ENCODE measurements at regions not wholly inside any gene's neighbourhood (a gene's known extent, or its start where the extent isn't known, plus 50 kb on each side); places are given as distances from the start of the nearest gene placed in this dataset.

- H2AFZ ChIP-seq (ENCODE audit: low read length) = no peak overlapping the region
- no peaks in the 10 kb centered on the region for H3K27me3 ChIP-seq (replicated peaks; ENCODE audit: insufficient read depth, low read length)
- TF ChIP-seq CTCF (IDR thresholded peaks at IDR 0.05; ENCODE audit: low read length) (no peak), EZH2 (optimal IDR thresholded peaks at IDR 0.05; ENCODE audit: low read depth, low read length) (no peak), EZH2phosphoT487 (IDR thresholded peaks at IDR 0.05; ENCODE audit: low read length) (no peak)
- H3K4me3 ChIP-seq (ENCODE audit: low read length) = no peak overlapping the region
- H4K20me1 ChIP-seq (ENCODE audit: insufficient read depth, low read length) = no peaks in the 10 kb centered on the region
- H3K27ac ChIP-seq (ENCODE audit: low read length) = no peak overlapping the region
- no peaks in the 10 kb centered on the region for H3K4me1 ChIP-seq (ENCODE audit: low read length)
- no peaks in the 10 kb centered on the region for H3K9me2 ChIP-seq (replicated peaks; ENCODE audit: insufficient read depth, low read length)
- no peak overlapping the region for H3K4me2 ChIP-seq (ENCODE audit: low read depth, low read length)
- H3K9me3 ChIP-seq (replicated peaks; ENCODE audit: insufficient read depth, low read length) = no peaks in the 10 kb centered on the region
- no peaks in the 10 kb centered on the region for H3K36me3 ChIP-seq (replicated peaks; ENCODE audit: insufficient read depth, low read length)
- no peak for DNase-seq
- no peaks in the 10 kb centered on the region for H3F3A ChIP-seq (ENCODE audit: insufficient read depth, low read length)
- no peak overlapping the region for H3K9ac ChIP-seq (ENCODE audit: low read length)
- H3K79me2 ChIP-seq (ENCODE audit: low read length) = no peaks in the 10 kb centered on the region
These were observed 250.0 kb downstream of the RFPL4B start for GRCh38 chr6:112597176-112597575.

- H3K4me2 ChIP-seq (ENCODE audit: low read depth, low read length) = no peak overlapping the region
- no peak for DNase-seq
- H3K27me3 ChIP-seq (replicated peaks; ENCODE audit: insufficient read depth, low read length) = no peaks in the 10 kb centered on the region
- no peak overlapping the region for H3K4me3 ChIP-seq (ENCODE audit: low read length)
- H3K36me3 ChIP-seq (replicated peaks; ENCODE audit: insufficient read depth, low read length) = no peaks in the 10 kb centered on the region
- H4K20me1 ChIP-seq (ENCODE audit: insufficient read depth, low read length) = no peaks in the 10 kb centered on the region
- H2AFZ ChIP-seq (ENCODE audit: low read length) = no peak overlapping the region
- no peaks in the 10 kb centered on the region for H3K9me3 ChIP-seq (replicated peaks; ENCODE audit: insufficient read depth, low read length)
- H3K27ac ChIP-seq (ENCODE audit: low read length) = no peak overlapping the region
- no peaks in the 10 kb centered on the region for H3K9me2 ChIP-seq (replicated peaks; ENCODE audit: insufficient read depth, low read length)
- TF ChIP-seq EZH2 (optimal IDR thresholded peaks at IDR 0.05; ENCODE audit: low read depth, low read length) (no peak), EZH2phosphoT487 (IDR thresholded peaks at IDR 0.05; ENCODE audit: low read length) (no peak), CTCF (IDR thresholded peaks at IDR 0.05; ENCODE audit: low read length) (no peak)
- no peaks in the 10 kb centered on the region for H3F3A ChIP-seq (ENCODE audit: insufficient read depth, low read length)
- no peak overlapping the region for H3K9ac ChIP-seq (ENCODE audit: low read length)
- H3K4me1 ChIP-seq (ENCODE audit: low read length) = no peaks in the 10 kb centered on the region
- no peaks in the 10 kb centered on the region for H3K79me2 ChIP-seq (ENCODE audit: low read length)
These were observed 253.0 kb downstream of the RFPL4B start for GRCh38 chr6:112600168-112600567.

GRCh38 chr6:112603726-112604125, 256.6 kb downstream of the RFPL4B start:
- no peaks in the 10 kb centered on the region for H3K9me2 ChIP-seq (replicated peaks; ENCODE audit: insufficient read depth, low read length)
- no peaks in the 10 kb centered on the region for H3K36me3 ChIP-seq (replicated peaks; ENCODE audit: insufficient read depth, low read length)
- no peak overlapping the region for H2AFZ ChIP-seq (ENCODE audit: low read length)
- H4K20me1 ChIP-seq (ENCODE audit: insufficient read depth, low read length) = no peaks in the 10 kb centered on the region
- no peaks in the 10 kb centered on the region for H3K9me3 ChIP-seq (replicated peaks; ENCODE audit: insufficient read depth, low read length)
- TF ChIP-seq CTCF (IDR thresholded peaks at IDR 0.05; ENCODE audit: low read length) (no peak), EZH2 (optimal IDR thresholded peaks at IDR 0.05; ENCODE audit: low read depth, low read length) (no peak), EZH2phosphoT487 (IDR thresholded peaks at IDR 0.05; ENCODE audit: low read length) (no peak)
- no peak overlapping the region for H3K9ac ChIP-seq (ENCODE audit: low read length)
- no peaks in the 10 kb centered on the region for H3K4me1 ChIP-seq (ENCODE audit: low read length)
- no peak overlapping the region for H3K4me2 ChIP-seq (ENCODE audit: low read depth, low read length)
- H3K79me2 ChIP-seq (ENCODE audit: low read length) = no peaks in the 10 kb centered on the region
- H3F3A ChIP-seq (ENCODE audit: insufficient read depth, low read length) = no peaks in the 10 kb centered on the region
- H3K4me3 ChIP-seq (ENCODE audit: low read length) = no peak overlapping the region
- H3K27me3 ChIP-seq (replicated peaks; ENCODE audit: insufficient read depth, low read length) = no peaks in the 10 kb centered on the region
- no peak overlapping the region for H3K27ac ChIP-seq (ENCODE audit: low read length)
- no peak for DNase-seq

All from MM.1S (cell line).